DOHH2 (cell line): ENCODE measurements at regions not wholly inside any gene's neighbourhood (a gene's known extent, or its start where the extent isn't known, plus 50 kb on each side); places are given as distances from the start of the nearest gene placed in this dataset.

Source experiments
- CTCF ChIP-seq: fragments of 200-600 bp; sonication (generic); IDR thresholded peaks from one replicate; pipeline ENCODE4 v1.5.1; 2014; ENCODE audit warnings: antibody characterized with exemption, mild to moderate bottlenecking, low read depth, low read length; ENCODE audit not compliant: poor library complexity, severe bottlenecking
- EZH2phosphoT487 ChIP-seq: fragments of 200-600 bp; sonication (generic); IDR thresholded peaks from 2 replicates; pipeline ENCODE4 v1.6.1; 2017; ENCODE audit warnings: borderline replicate concordance, mild to moderate bottlenecking, antibody characterized with exemption, low read length, moderate library complexity, mixed read lengths

DNA sequence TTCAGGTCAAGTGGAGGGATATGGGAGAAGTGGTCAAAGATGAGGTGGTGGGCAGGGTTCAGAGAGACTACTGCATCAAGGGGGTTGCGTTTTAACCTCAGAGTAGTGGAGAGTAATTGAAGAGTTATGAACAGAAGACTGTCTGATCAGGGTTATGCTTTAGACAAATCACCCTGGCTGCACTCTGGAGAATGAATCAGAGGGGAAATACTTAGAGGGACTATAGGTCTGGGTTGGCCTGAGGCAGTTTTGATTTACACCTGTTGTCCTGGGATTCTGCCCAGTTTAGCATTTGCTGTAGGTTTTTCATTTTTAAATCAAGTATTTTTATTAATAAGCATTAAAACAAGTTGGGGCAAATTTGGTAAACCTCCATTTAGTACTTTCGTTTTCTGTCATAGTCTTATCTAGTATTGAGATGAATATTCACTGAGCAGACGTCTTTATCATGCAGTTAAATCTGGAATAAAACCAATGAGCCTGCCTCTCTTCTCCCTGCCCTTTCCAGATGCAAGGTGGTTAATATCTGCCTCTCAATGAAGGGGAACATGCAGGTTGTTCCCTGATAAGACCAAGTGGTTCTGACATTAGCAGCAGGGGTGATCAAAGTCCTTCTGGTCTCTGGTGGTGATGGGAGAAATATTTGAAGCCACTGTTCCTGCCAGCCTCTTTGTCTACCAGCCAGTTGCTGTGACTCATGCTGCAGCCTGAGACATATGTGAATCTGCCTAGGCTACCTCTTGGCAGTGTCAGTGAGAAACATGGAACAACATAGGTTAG, 116.0 kb upstream of the RPS6KA3 start:
- TF ChIP-seq CTCF = no peak
- no peak for TF ChIP-seq EZH2phosphoT487
